NCI-H748 (cell line): ENCODE measurements at regions not wholly inside any gene's neighbourhood (a gene's known extent, or its start where the extent isn't known, plus 50 kb on each side); places are given as distances from the start of the nearest gene placed in this dataset.

Source experiments
- DNase-seq: peaks from one replicate; lab custom pipeline; 2025; ENCODE audit not compliant: unreplicated experiment; lab: John Stamatoyannopoulos, UW

DNA sequence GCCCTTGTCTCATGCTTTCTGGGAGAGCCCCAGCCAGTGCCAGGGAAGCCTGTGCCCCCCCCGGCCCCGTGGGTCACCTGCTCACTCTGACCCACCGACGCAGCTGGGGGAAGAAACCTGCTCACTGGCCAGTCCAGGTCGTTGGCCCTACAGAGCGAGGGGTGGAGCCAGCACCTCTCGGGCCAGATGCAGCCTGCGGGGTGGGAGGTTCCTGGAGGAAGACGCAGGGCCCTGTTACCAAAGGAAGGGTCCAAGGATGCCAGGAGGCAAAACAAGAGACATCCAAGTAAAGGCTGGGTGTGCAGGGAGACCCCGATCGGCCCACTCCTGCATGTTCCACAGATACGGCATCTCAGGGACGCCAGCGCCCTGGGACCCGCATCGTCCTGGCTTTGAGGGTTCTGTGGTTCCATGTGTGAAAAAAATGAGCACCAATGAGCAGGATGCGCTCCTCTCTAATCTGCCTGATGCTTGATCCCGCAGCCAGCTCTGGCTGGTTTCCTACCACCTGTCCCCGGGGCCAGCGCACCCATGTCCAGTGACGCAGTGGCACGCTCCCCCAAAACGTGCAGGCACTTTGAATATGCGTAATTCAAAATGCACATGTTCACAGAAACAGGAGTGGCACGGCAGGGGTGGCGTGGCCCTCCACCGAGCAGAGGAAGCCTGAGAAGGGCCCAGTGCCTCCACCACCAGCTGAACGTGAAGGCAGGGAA, 66.0 kb upstream of the GALNT9 start:
- no peak for DNase-seq

DNA sequence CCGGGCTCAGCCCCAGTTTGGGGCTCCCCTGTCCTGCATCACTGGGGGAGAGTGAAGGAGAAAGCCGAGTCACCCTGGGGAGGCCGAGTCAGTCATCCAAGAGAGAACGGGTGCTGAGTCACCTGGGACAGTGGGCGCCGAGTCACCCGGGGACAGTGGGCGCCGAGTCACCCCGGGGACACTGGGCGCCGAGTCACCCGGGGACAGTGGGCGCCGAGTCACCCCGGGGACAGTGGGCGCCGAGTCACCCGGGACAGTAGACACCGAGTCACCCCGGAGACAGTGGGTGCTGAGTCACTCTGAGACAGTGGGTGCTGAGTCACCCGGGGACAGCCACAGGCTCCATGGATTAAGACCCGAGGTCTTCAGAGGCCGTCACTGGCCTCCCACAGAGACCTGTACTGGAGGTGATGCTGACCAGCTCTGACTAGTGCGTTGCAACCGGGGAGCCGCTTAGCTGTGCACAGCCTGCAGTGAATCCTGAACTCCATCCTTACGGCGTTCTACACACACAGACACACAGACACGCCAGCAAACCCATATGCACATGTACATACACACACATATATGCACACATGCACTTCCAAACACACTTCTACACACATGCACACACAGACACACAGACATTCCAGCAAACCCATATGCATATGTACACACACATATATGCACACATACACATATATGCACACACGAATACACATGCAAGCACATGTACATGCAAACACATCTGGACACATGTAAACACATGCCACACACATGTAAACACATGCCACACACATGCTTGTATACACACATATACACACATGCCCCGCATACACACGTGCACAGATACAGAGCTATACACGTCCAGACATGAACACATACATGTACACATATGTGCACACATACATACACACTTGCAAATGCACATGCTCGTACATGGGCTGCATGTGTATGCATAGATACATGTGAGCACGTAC, 64.9 kb upstream of the GALNT9 start:
- no peak for DNase-seq

DNA sequence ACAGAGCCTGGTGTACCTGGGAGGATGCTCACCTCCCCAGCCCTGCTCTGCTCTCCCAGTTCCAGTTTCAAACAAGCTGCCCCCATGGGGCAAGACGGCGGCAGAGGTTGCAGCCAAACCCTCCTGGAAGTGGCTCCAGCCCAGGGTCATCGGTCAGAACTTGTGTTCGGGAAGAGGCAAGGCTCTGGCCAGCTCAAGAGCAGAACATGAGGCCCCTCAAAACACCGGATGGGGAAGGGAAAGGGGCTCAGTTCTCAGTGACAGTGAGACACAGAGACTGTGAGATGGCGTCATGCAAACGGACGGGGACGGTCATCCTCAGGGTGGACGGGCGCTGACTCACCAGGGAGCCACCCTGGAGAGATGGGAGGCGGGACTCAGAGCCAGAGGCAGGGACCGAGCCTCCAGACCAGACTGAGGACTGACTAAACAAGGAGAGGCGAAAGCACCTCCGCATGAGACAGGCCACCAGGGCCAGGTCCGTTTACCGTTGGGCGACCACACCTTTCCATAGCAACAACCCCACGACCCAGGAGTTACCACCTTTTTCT, 63.9 kb upstream of the GALNT9 start:
- DNase-seq: no peak

DNA sequence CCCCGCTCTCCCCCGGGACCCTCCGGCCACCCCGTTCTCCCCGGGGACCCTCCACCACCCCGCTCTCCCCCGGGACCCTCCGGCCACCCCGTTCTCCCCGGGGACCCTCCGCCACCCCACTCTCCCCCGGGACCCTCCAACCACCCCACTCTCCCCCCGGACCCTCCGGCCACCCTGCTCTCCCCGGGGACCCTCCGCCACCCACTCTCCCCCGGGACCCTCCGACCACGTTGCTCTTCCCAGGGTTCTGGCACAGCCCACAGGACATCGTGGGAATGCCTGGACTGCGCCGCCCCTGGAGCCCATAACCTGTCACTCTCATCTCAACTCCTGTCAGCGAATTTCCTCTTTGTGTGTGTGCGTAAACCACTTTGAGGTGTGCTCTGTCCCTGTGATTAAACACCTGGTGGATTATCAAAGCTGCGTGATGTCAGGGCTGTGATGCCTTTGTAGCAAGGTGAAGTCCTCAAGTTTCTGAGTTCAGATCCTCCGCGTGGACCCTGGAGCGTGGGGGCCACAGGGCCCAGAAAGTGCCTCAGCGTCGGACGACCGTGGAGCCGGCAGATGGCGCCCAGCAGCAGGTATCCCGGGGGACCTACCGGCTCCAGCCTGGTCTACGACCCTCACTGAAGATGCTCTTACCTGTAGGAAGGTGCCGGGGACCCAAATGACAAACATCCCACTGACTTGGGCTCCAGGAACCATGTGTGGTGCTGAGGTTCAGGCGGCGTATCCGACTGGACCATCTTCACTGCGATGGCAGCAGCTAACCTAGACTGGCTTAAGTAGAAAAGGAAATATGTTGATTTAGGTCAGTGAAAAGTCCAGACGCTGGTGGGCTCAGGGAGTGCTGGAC, 63.2 kb upstream of the GALNT9 start:
- DNase-seq: no peak

DNA sequence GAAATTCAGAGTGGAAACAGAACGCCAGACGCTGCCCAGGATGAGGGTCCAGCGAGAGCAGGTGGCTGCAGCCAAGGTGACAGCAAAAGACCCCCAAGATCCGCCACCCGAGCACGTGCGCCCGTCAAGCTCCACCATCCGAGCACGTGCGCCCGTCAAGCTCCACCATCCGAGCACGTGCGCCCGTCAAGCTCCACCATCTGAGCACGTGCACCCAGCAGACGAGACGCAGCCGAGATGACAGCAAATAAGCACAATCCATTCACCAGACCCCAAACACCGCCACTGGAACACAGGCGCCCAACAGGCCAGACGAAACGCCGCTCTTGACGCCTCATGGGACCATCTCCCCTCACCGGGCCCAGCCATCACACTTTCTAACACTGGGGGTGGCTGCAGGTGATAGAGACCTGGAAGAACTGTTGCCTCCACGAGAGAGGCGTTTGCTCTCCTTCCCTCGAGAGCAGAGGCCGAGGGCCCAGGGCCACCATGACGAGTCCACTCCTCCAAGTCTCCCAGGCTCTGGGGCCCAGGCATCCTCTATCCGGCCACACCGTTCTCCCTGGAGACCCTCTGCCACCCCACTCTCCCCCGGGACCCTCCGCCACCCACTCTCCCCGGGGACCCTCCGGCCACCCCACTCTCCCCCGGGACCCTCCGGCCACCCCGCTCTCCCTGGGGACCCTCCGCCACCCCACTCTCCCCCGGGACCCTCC, 62.1 kb upstream of the GALNT9 start:
- DNase-seq: no peak

DNA sequence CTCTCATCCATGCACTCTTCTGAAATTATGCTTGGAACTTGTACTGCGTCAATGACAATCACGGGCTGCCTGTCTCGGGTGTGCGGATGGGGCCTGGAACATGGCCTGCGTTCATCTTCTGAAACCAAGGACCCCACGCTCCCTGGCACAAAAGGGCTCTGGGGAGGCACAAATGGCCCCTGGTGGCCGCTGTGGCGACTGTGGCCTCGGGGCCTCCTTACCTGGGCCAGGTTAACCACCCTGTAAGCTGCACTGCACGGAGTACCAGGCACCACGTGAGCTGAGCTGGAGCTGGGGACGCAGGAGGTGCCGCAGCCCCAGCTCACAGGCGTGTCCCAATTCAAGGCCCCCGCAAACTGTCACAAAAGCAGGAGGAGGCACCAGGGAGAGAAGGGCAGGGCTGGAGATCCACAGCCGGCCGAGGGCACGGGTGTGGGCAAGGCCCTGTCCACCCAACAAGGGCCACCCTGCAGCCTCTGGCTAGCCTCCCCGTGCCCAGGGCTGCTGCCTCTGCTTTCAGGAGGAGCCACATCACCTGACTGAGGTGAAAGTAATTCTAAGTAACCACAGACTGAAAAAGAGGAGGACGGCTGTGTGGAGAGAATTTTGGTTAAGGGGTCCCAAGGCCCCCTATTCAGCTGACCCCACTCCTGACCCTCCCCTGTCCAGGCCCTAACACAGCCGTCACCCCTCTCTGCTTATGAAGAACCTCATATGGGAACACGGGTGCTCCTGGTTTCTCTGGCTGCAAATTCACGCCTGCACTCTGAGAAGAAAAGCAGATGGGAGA, 61.1 kb upstream of the GALNT9 start:
- no peak for DNase-seq

DNA sequence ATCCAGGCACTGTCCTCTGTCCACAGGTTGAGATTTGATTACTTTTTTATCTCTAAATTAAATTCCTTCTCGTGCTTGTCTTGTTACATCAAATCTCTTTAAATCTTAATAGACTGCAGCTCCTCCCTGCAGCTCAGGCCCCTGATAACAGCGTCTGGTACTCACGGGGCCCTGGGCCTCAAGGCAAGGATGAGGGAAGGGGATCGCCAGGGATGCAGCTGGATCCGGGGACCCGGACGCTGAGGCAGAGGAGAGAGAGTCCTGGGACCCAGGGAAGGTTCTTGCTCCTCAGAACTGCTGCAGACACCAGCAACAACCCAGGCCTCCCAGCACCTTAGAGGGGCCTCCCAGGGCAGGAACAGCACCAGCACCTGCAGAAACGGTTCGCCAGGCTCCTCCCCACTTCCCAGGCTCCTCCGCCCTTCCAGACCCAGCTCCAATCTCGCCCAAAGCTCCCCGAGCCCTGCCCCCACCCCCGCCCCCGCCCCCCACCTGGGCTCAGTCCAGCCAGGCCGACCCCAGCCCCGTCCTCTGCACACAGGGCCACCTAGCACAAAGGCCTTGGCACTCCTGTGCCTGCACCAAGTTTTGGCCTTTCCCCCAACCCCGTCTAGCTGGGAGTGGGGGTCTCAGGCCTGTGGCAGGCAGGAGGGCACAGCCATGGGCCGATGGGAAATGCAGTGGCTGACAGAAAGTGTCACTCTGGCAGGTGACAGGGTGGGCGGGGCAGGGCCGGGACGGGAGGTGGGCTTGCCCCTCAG, 60.3 kb upstream of the GALNT9 start:
- no peak for DNase-seq

DNA sequence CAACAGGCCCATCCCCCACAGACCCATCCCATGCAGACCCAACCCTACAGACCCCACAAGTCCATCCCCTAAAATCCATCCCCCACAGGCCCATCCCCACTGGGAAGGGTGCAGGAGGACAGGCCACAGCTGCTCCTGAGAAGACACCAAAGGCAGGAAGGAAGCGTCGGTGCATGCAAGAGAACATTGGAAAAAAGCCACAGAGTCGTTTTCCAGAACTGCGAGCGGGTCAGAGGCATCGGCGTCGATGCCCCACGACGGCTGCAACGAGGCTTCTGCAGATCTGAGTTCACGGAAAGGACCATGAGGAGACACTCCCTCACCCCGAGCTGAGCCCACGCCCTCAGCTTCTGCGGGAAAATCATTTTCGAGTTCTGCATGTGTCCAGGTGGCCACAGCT, 59.6 kb upstream of the GALNT9 start:
- DNase-seq: no peak

DNA sequence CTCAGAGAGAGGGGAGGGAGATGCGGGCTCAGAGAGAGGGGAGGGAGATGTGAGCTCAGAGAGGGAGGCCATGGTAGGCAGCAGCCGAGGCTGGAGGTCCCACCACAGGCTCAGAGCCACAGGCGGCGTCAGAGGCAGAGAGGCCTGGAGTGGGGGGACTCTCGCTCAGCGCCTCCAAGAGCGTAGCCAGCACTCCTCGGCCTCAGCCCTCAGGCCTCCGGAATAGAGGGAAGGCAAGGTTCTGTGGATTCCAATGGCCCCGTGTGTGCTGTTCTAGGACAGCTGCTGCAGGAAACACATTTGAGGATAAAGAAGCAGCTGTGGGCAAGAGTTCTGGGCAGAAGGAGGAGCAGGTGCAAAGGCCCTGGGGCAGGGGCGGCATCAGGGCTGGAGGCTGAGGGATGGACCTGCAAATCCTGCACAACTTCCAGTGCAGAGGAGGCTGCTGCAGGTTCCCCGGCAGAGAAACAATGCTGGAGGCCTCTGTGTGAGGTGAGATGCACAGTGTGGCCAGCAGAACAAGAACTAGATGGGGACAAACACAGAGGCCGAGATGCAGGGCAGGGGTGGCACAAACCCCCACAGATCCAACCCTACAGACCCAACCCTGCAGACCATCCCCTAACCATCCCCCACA, 59.1 kb upstream of the GALNT9 start:
- DNase-seq: no peak

DNA sequence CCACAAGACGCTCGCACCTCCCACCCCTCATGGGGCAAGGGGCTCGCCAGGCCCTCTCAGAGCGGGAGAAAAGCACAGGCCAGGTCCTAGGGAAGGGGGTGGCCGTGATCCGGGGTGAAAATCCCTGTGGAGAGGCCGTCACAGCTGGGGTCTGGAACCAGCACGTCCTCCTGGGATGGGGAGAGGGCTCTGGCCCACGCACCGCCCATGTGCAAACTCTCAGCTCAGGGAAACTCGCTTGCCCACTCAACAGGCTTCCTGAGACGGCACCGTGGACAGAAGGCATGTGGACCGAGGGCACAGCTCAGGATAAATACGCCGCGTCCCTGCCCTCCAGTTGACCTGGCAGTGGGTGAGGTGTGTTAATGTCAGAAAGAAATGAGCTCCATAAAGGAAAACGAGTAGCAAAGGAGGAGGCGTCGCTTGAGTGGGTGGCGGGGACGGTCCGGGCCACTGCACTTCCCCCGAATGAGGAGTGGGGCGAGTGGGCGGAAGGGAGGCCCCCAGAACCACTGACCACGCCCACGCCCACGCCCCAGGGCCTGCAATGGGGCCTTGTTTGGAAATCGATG, 57.6 kb upstream of the GALNT9 start:
- DNase-seq: no peak

DNA sequence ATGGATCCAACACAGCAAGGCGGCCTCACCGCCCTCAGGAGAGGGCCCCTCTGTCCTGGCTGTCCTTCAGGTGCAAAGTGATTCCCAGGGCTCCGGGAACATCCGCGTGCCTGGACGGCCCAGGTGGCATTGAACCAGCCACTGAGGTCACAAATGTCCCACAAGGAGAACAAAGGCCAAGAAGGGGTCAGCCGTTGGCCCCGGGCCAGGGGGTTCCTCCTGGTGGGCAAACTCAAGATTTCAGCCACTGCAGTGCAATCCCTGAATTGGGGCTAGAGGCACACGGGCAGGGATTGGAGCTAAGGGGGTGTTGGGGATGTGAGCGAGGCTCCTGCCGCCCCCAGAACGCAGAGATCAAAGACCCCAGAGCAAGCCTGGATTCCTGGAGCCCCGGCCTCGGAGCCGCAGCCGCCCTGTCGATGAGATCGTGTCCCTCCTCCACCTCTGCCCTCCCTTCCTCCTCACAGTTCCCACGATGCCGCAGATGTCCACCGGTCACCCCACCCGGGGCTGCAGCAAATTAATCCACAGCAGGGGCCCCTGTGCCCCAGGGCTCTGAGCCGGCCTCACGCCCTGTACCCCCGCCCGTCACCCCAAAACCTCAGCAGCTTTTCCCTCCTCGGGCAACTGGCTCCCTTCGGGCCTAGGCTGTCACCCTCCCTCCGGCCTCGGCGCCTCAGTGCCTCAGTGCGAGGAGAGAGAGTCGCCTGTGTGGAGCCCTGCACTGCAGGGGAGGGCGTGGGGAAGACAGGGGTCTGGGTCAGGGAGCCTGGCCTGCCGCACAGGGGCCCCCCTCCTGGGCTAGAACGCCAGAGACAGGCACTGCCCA, 56.7 kb upstream of the GALNT9 start:
- DNase-seq: no peak

DNA sequence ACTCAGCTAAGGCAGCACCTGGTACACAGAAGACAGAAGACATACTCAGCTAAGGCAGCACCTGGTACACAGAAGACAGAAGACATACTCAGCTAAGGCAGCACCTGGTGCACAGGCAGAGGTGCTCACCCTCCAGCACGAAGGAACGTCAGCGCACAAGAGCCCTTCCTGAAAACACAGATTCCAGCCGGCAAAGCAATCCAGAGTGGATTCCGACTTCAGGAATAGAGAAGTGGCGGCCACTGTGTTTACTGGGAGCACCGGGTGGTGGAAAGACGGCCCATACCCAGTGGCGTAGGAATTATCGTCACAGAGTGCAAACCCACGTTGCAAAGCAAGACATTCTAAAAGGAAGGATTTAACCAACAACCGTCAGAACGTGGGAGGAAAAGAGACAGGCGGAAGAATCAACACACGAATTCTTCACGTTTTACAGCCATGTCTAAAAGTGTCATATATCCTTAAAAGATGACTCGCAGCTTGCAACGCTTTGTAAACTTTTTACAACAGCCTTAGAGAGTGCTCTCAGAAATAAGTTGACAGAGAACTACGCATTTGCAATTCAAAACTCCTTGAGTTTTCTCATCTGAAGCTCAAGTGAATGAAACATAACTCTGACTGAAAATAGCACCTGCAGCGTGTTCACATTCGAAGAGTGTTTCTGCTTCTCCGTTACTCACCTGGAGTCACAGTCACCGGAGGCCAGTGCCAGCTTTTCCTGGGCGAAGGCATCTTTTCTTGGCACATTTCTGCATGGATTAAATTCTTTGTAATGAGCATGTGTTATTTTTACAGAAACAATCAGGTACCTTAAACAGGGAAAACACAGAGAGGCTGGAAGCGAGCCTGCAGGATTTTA, 55.8 kb upstream of the GALNT9 start:
- no peak for DNase-seq

DNA sequence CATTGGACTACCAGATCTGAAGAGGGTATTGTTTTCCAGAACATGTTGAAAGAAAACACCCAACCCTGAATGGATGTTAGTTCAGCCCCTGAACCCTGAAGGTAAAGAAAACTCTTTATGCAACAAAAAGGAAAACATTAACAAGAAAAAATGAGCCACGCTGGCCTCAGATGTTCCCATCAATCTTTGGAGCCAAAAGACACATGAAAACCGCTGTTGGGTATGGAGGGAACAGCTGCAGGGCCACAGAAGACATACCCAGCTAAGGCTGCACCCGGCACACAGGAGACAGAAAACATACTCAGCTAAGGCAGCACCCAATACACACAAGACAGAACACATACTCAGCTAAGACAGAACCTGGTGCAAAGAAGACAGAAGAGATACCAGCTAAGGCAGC, 51.3 kb upstream of the GALNT9 start:
- DNase-seq: no peak

DNA sequence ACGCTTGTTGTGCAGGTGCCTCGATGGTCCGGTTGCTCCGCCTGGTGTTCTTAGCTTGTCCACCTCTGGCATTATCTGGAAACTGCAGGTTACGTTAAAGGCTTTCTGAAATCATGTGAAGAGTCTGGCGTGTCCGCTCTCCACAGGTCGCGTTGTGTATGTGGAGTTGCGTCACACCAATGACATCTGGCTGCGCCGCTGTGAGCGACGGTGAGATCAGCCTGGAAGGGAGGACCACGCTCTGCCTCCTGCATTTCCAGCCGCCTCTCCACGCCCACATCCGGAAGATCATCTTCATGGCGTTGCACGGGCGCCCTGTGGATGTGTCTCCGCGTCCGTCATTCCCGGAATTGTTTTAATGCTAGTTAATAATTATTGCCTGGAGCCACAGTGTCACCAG, 50.6 kb upstream of the GALNT9 start:
- peak; percentile 93 for DNase-seq

DNA sequence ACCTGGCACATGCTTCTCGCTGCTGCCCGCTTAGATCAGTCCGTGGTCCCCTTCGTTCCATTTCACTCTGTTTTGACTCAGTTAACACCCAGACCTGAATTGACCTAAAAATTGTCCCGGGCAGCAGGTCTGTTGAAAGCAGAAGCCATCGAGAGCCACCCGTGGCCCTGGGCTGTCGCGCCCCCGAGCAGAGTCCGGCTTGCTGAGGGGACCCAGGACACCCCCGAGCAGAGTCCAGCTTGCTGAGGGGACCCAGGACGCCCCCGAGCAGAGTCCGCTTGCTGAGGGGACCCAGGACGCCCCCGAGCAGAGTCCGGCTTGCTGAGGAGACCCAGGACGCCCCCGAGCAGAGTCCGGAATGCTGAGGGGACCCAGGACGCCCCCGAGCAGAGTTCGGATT, 50.2 kb upstream of the GALNT9 start:
- peak; percentile 17 for DNase-seq
